Central memory CD8-positive, alpha-beta T cell (primary cell): ENCODE measurements at regions not wholly inside any gene's neighbourhood (a gene's known extent, or its start where the extent isn't known, plus 50 kb on each side); places are given as distances from the start of the nearest gene placed in this dataset.
"Not testable (repeated sequence)": the region's sequence is repeated elsewhere in the genome, so short reads cannot be mapped to it uniquely, and the experiment has no call there.

Source experiments
- ATAC-seq: fragments of 150-1000 bp; cut with Tn5 transposase; replicated peaks from 2 replicates; pipeline ENCODE4 v1.10.0; 2022; ENCODE audit warnings: mild to moderate bottlenecking, moderate FRiP score, moderate number of reproducible peaks; ENCODE audit not compliant: poor library complexity, severe bottlenecking; ENCODE audit errors: extremely low read depth
- DNase-seq, 2 donors: peaks; one replicate each; pipeline ENCODE4 v3.0.0; 2021; ENCODE audit warnings: low spot score in 2 of 2
- H3K27ac Mint-ChIP-seq: one replicate; pipeline ENCODE4 v1.8.0; 2022; ENCODE audit warnings: low read depth, mild to moderate bottlenecking, moderate library complexity, mixed read lengths
- H3K27me3 Mint-ChIP-seq: one replicate; pipeline ENCODE4 v1.8.0; 2022; ENCODE audit warnings: mixed read lengths
- H3K36me3 Mint-ChIP-seq: one replicate; pipeline ENCODE4 v1.8.0; 2022; ENCODE audit warnings: mild to moderate bottlenecking, moderate library complexity, mixed read lengths; ENCODE audit not compliant: insufficient read depth
- H3K4me1 Mint-ChIP-seq: one replicate; pipeline ENCODE4 v1.8.0; 2022; ENCODE audit warnings: mixed read lengths
- H3K4me3 Mint-ChIP-seq: one replicate; pipeline ENCODE4 v1.8.0; 2022; ENCODE audit warnings: mild to moderate bottlenecking, moderate library complexity, mixed read lengths
- H3K9me3 Mint-ChIP-seq: one replicate; pipeline ENCODE4 v1.8.0; 2022; ENCODE audit warnings: mixed read lengths

DNA sequence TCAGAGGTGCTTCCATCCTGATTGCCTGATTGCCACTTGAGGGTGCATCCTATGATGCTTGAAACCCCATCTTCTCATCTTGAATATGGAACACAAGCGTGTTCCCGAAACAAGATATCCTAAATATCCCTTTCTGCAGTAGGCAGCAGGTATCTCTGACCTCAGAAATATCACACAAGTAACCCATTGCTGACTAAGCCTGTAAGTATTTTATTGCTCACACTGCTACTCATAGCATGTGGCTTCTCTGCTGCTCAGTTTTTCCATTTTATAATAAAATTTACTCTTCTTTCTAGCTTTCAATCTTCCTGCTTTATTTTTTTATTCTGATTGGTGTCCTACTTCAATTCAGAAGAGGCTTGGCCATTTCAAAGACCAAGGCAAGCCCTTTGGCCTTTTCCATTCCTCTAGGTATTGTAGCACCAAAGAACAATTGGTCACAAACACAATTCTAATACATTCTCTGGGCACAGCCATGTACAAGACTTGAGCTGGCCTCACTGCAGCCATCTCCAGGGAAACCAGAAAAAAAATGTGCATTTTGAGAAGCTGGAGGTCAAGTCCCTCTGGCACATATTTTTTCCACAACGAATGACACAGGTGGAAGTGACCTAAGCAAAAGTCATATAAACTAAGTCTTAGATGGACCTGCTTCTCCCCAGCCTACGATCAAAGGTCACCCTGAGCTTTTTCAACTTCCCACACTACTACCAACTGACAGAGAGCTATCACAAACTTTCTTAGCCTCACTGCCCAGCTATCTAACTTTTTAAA is 107.0 kb downstream of the OR13H1 start:
- H3K36me3 Mint-ChIP-seq: no peaks in the 10 kb centered on the region
- no peak for ATAC-seq
- H3K27me3 Mint-ChIP-seq: no peaks in the 10 kb centered on the region
- H3K4me3 Mint-ChIP-seq: no peak overlapping the region
- no peaks in the 10 kb centered on the region for H3K4me1 Mint-ChIP-seq
- no peak for DNase-seq
- H3K27ac Mint-ChIP-seq: no peak overlapping the region
- no peaks in the 10 kb centered on the region for H3K9me3 Mint-ChIP-seq

DNA sequence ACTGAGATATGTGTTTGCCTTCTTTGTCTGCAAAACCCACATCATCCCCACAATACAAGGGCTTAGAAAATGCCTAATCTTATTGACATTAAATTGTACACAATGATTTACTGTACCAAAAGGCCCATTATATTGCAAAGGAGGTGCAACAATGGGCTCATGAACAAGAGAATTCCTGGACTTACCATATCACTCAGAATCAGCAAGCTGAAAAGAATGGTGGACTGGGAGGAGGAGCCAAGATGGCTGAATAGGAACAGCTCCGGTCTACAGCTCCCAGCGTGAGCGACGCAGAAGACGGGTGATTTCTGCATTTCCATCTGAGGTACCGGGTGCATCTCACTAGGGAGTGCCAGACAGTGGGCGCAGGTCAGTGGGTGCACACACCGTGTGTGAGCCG is 119.9 kb downstream of the OR13H1 start:
- not testable (repeated sequence) for H3K27ac Mint-ChIP-seq, H3K4me3 Mint-ChIP-seq, H3K9me3 Mint-ChIP-seq, H3K27me3 Mint-ChIP-seq, H3K4me1 Mint-ChIP-seq, ATAC-seq, DNase-seq, H3K36me3 Mint-ChIP-seq

DNA sequence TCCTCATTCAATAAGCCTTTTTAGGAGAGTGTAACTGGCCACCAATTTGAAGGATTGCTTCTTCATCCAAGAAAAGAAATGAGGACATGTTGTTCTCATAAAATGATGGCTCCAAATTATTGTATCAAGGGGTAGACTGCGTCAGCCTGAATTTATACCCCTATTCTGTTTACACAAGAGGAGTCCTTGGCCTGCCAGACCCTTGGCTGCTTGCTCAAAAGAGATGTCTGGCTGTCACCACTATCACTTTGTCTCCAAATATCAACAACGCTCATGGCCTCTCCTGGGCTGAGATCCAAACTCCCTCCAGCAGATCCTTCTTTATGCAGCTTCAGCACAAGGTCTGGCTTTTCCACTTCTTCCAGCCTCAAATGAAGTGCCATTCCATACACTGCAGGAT is 127.9 kb downstream of the OR13H1 start:
- Mint-ChIP-seq H3K4me3 (no peak overlapping the region), H3K27me3 (no peaks in the 10 kb centered on the region), H3K4me1 (no peaks in the 10 kb centered on the region), H3K36me3 (no peaks in the 10 kb centered on the region), H3K27ac (no peak overlapping the region), H3K9me3 (no peaks in the 10 kb centered on the region)
- DNase-seq: no peak
- no peak for ATAC-seq

DNA sequence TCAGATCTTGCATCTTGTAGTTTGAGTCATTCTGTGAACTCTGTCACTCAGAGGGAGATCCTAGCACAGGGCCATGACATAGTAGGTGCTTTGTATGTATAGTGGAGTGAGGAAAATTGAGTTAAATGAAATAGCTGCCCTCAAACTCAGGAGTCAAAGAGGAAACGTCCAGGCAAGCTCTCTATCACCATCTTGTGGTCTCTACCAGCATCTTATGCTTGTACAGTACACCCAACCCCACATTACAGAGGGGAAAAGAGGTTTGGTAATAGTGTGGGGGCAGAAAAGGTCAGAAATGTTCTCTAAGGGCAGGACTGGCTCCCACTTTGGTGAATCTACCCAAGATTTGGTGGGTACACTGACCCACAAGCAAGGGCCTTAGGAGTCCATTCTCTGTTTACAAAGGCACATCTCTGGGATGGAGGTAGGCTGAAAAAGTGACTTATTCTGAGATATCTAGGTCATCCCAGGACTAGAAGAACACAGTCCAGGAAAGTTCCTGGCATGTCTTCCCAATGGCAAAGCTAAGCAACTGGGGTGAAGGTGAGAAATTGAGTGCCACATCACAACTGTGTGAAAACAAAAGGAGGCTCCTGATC is 131.8 kb downstream of the OR13H1 start:
- Mint-ChIP-seq H3K27ac (no peak overlapping the region), H3K27me3 (no peaks in the 10 kb centered on the region), H3K4me3 (no peak overlapping the region), H3K9me3 (no peaks in the 10 kb centered on the region), H3K4me1 (no peaks in the 10 kb centered on the region), H3K36me3 (no peaks in the 10 kb centered on the region)
- ATAC-seq (no peak), DNase-seq (no peak)

DNA sequence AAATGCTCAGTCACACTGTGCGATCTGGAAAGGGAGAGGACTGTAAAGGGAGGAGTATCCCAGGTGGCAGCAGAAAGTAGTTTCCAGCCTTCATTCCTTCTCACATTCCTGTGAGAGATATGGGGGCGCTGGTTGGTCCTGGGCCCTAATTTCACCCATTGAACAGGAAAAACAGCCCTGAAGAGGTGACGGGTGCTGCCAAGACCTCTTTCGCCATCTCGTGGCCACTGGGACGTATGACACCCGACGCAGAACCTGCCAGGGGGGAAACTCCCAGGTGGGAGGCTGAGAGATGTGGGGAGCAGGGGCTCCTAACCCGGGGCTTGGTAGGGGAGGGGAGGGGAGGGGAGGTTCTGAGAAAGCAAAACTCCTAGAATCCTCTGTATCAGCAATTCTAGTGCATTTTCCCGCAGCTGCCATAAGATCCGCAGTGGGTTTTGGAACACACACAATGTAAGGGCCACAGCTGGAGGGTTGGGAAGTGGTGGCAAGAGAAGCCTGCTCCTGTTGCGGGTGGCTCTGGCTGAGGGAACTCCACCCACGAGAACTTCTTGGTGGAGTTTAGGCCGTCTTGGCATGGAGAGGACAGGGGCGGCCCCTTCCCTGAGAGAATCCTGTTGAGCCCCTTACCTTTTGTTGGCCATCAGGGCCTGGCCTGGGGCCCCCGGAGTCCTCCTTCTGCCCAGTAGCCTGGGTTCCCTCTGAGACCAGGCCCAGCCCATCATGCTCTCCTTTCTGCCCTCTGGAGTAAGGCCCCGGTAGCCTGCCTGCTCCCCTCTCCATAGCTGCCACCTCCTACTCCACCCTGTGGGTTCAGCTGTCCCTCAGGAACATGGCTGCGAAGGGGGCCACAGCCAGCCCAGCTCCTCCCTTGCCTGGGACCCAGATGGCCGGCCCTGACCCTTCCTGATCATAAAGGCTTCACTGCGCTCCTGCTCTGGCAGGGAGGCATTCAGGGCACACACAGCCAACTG is 134.1 kb downstream of the OR13H1 start:
- no peaks in the 10 kb centered on the region for H3K4me1 Mint-ChIP-seq
- ATAC-seq: no peak

DNA sequence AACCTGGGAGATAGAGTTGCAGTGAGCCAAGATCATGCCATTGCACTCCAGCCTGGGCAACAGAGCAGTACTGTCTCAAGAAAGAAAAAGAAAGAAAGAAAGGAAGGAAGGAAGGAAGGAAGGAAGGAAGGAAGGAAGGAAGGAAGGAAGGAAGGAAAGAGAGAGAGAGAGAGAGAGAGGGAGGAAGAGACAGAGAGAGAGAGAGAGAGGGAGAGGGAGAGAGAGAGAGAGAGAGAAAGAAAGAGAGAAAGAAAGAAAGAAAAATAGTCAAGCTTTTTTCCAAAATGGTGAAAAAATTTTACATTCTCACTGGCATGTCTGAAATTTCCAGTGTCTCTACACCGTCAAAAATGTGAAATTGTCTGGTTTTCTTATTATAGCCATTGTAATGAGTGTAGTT is 138.9 kb downstream of the OR13H1 start:
- not testable (repeated sequence) for H3K4me3 Mint-ChIP-seq, H3K4me1 Mint-ChIP-seq, DNase-seq, H3K36me3 Mint-ChIP-seq, ATAC-seq, H3K9me3 Mint-ChIP-seq, H3K27me3 Mint-ChIP-seq, H3K27ac Mint-ChIP-seq

More for the DNA sequence above, 134.1 kb downstream of the OR13H1 start:
- Mint-ChIP-seq H3K36me3 (peaks cover 2% of the 10 kb centered on the region), H3K27me3 (no peaks in the 10 kb centered on the region), H3K9me3 (no peaks in the 10 kb centered on the region), H3K4me3 (no peak overlapping the region), H3K27ac (no peak overlapping the region)
- no peak for DNase-seq

DNA sequence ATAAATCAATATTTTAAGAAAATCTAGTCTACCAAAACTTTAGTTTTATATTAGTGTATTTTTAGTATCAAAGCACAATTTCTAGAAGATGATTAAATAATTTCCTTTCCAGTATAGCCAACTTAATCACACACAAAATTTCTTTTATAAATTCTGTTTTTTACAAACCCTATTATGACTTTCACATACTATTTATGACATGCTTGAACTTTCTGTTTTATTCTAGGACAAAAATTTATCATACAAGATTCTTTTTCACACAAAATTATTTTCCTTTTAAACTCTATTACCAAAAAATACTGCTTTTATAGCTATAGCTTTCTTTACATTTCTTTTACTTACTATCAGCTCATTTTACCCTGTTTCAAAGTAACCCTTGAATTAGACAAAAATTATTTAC is 149.5 kb downstream of the OR13H1 start:
- Mint-ChIP-seq H3K27ac (no peak overlapping the region), H3K27me3 (no peaks in the 10 kb centered on the region)
- no peak for DNase-seq

DNA sequence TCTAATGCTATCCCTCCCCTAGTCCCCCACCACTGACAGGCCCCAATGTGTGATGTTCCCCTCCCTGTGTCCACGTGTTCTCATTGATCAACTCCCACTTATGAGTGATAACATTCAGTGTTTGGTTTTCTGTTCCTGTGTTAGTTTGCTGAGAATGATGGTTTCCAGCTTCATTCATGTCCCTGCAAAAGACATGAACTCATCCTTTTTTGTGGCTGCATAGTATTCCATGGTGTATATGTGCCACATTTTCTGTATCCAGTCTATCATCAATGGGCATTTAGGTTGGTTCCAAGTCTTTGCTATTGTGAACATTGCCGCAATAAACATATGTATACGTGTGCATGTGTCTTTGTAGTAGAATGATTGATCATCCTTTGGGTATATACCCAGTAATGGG is 153.1 kb downstream of the OR13H1 start:
- DNase-seq, H3K36me3 Mint-ChIP-seq, H3K9me3 Mint-ChIP-seq, H3K4me3 Mint-ChIP-seq, H3K27me3 Mint-ChIP-seq, H3K27ac Mint-ChIP-seq, H3K4me1 Mint-ChIP-seq, ATAC-seq: not testable (repeated sequence)

More for the DNA sequence above, 149.5 kb downstream of the OR13H1 start:
- Mint-ChIP-seq H3K9me3 (no peaks in the 10 kb centered on the region), H3K4me1 (no peaks in the 10 kb centered on the region), H3K4me3 (no peak overlapping the region), H3K36me3 (no peaks in the 10 kb centered on the region)
- ATAC-seq: no peak

DNA sequence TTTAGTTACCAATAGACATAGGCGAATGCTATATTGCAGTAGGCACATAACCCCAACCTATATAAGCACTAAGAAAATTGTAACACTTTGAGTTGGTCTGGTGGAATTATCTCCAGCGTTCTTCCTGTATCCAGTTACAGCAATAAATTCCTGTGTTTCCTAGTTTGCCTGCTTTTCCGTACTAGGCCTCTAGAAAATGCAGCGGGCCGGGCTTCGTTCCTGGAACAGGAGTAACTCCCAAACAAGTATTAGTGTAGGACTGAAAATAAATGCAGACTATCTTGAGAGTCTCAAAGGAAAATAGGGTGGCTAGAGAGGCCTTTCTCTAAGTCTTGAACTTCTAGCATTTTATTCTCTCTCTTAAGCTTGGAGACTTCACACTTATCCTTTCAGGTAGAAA is 159.8 kb downstream of the OR13H1 start:
- H3K27me3 Mint-ChIP-seq: no peaks in the 10 kb centered on the region
- no peaks in the 10 kb centered on the region for H3K36me3 Mint-ChIP-seq
- ATAC-seq (no peak), DNase-seq (no peak)
- H3K4me3 Mint-ChIP-seq: no peak overlapping the region
- H3K4me1 Mint-ChIP-seq: no peaks in the 10 kb centered on the region
- no peaks in the 10 kb centered on the region for H3K9me3 Mint-ChIP-seq
- no peak overlapping the region for H3K27ac Mint-ChIP-seq

DNA sequence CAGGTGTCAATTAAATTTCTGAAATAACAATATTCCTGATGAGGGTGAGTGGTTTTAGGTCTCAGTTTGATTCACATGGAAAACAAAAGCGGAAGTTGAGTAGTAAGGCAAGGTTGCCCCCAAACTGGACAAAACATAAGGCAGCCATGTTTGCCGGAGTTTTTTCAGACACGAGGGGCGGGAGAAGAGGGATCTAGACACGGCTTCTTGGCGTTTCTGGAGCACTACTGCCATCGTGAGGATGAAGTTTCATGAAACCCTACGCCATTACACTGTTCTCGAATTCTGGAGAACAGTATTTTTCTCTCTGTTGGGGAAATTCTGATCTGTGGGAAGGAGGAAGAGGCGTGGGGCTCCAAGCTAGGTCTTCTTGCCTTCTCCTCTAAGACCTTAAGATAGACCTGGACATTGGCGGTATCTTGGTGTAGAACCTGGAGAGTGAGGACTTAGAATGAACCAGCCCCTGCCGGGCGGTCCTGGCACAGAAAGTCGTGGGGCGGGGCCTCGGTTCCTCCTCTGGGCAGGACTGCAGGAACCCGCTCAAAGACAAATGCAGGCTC is 160.3 kb downstream of the OR13H1 start:
- Mint-ChIP-seq H3K36me3 (no peaks in the 10 kb centered on the region), H3K9me3 (no peaks in the 10 kb centered on the region), H3K4me1 (no peaks in the 10 kb centered on the region), H3K27ac (no peak overlapping the region), H3K27me3 (no peaks in the 10 kb centered on the region), H3K4me3 (no peak overlapping the region)
- ATAC-seq (no peak), DNase-seq (no peak)

DNA sequence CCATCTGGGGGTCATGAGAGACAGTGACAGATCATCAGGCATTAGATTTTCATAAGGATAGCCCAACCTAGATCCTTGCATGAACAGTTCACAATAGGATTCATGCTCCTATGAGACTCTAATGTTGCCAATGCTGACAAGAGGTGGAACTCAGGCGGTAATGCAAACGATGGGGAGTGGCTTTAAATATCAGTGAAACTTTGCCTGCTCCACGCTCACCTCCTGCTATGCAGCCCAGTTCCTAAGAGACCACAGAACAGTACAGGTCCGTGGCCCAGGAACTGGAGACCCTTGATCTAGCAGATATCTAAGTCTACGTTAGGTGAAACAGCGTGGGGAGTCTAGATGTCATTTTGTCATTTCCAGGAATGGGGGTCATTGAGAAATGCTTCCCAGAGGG is 165.7 kb downstream of the OR13H1 start:
- no peaks in the 10 kb centered on the region for H3K4me1 Mint-ChIP-seq
- no peak overlapping the region for H3K4me3 Mint-ChIP-seq
- peaks cover 11% of the 10 kb centered on the region for H3K27me3 Mint-ChIP-seq
- DNase-seq (no peak), ATAC-seq (no peak)
- no peaks in the 10 kb centered on the region for H3K36me3 Mint-ChIP-seq
- no peak overlapping the region for H3K27ac Mint-ChIP-seq
- H3K9me3 Mint-ChIP-seq: no peaks in the 10 kb centered on the region

DNA sequence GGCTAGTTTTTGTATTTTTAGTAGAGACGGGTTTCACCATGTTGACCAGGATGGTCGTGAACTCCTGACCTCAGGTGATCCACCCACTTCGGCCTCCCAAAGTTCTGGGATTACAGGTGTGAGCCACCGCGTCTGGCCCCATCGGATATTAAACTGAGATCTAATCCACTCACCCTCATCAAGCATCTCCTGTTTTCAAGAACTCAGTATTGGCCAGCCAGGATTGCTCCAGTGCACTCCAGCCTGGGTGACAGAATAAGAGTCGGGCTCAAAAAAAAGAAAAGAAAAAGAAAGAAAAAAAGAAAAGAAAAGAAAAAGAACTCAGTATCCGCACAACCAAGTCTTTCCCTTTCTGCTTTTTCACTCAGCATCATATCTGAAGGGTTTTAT is 167.6 kb downstream of the OR13H1 start:
- H3K9me3 Mint-ChIP-seq: no peaks in the 10 kb centered on the region
- ATAC-seq: no peak
- H3K4me3 Mint-ChIP-seq: no peak overlapping the region
- peaks cover 11% of the 10 kb centered on the region for H3K27me3 Mint-ChIP-seq
- H3K27ac Mint-ChIP-seq: no peak overlapping the region
- no peak for DNase-seq
- H3K36me3 Mint-ChIP-seq: no peaks in the 10 kb centered on the region
- H3K4me1 Mint-ChIP-seq: no peaks in the 10 kb centered on the region
